BLaER1 treated with 17β-estradiol and CSF1 and Interleukin-3, amounts not matched to agents 10 nM and 100 nM (cell line): ENCODE measurements at regions not wholly inside any gene's neighbourhood (a gene's known extent, or its start where the extent isn't known, plus 50 kb on each side); places are given as distances from the start of the nearest gene placed in this dataset.
"Not testable (repeated sequence)": the region's sequence is repeated elsewhere in the genome, so short reads cannot be mapped to it uniquely, and the experiment has no call there.

ENCODE experiments used
- H3K27ac ChIP-seq, 11 experiments: shearing (Covaris generic); formaldehyde crosslinking; 2 replicates each; pipeline ENCODE4 v1.8.1; 2022
- H3K27me3 ChIP-seq, 11 experiments: shearing (Covaris generic); formaldehyde crosslinking; 2 replicates each; pipeline ENCODE4 v1.8.1; 2022
- H3K36me3 ChIP-seq, 11 experiments: shearing (Covaris generic); formaldehyde crosslinking; 2 replicates each; pipeline ENCODE4 v1.8.1; 2022
- H3K4me1 ChIP-seq, 10 experiments: shearing (Covaris generic); formaldehyde crosslinking; 2 replicates each; pipeline ENCODE4 v1.8.1; 2022
- H3K4me2 ChIP-seq, 11 experiments: shearing (Covaris generic); formaldehyde crosslinking; 2 replicates each; pipeline ENCODE4 v1.8.1; 2022
- H3K4me3 ChIP-seq, 10 experiments: shearing (Covaris generic); formaldehyde crosslinking; 2 replicates each; pipeline ENCODE4 v1.8.1; 2022
- H3K9ac ChIP-seq, 11 experiments: shearing (Covaris generic); formaldehyde crosslinking; 2 replicates each; pipeline ENCODE4 v1.8.1; 2022
- H3K9me3 ChIP-seq, 11 experiments: shearing (Covaris generic); formaldehyde crosslinking; replicated peaks in 1 of 11; 2 replicates each; pipeline ENCODE4 v1.8.1; 2022
- H4K20me1 ChIP-seq, 11 experiments: shearing (Covaris generic); formaldehyde crosslinking; 2 replicates each; pipeline ENCODE4 v1.8.1; 2022
- Cebpa-rat ChIP-seq, 11 experiments: shearing (Covaris generic); IDR thresholded peaks; 2 replicates each; pipeline ENCODE4 v1.8.1; 2022

DNA sequence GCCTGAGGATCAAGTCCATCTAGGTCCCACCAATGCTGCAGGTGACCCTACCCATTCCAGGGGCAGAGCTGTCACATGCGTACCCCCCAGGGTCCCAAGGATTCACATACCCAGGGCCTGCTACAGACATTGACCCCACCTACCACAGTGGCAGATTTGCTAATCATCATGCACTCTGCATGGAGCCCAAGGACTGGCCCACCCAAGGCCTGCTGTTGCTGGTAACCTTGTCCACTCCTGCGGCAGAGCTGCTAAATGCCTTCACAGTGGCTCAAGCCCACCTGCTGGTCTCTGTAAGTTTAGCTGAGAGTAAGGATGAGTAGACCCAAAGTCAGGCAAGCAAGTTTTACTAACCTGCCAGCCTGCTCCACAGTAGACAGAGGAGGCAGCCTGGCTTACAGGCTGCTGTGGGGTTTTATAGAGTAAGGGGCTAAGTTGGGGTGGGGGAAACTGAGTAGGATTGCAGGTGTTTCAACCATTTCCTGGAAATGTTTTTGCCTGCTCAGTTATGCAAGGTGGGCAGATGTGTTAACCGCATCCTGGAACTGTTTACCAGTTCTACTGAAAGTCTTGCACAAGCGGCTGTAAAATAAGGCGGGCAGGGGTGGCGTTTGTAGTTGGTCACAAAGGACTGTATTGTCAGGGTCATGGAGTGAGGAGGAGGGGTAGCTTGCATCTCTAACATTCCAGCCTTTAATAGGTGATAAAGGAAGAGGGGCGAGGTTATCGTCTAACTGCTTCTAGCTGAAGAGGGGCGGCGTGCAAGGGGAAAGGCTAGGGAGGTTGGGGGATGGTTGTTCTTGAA is 2163.5 kb upstream of the WWC1 start:
- no peak overlapping the region for H3K4me2 ChIP-seq
- H3K9me3 ChIP-seq: peaks cover 3 to 28% (median 10%) of the 10 kb centered on the region in 11 experiments; a peak in 9 of 22 replicates
- no peak overlapping the region for H3K4me3 ChIP-seq
- H3K36me3 ChIP-seq: no peaks in the 10 kb centered on the region
- H3K27ac ChIP-seq: no peak overlapping the region
- no peak overlapping the region for H3K9ac ChIP-seq
- H3K27me3 ChIP-seq: no peaks in the 10 kb centered on the region
- TF ChIP-seq Cebpa-rat (IDR thresholded peaks at IDR 0.05): no peak
- no peaks in the 10 kb centered on the region for H4K20me1 ChIP-seq
- H3K4me1 ChIP-seq: no peaks in the 10 kb centered on the region

DNA sequence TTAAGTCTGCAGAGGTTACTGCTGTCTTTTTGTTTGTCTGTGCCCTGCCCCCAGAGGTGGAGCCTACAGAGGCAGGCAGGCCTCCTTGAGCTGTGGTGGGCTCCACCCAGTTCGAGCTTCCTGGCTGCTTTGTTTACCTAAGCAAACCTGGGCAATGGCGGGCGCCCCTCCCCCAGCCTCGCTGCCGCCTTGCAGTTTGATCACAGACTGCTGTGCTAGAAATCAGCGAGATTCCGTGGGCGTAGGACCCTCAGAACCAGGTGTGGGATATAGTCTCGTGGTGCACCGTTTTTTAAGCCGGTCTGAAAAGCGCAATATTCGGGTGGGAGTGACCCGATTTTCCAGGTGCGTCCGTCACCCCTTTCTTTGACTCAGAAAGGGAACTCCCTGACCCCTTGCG is 2146.3 kb upstream of the WWC1 start:
- H3K9ac ChIP-seq, H3K36me3 ChIP-seq, H3K4me3 ChIP-seq, H3K9me3 ChIP-seq, H3K4me2 ChIP-seq, H3K4me1 ChIP-seq, H4K20me1 ChIP-seq, H3K27me3 ChIP-seq, H3K27ac ChIP-seq: not testable (repeated sequence)

- TF ChIP-seq Cebpa-rat (IDR thresholded peaks at IDR 0.05): no peak
- Histone ChIP-seq H3K27ac (no peak overlapping the region), H3K9me3 (no peaks in the 10 kb centered on the region)
Measured at GRCh38 chr5:166163996-166164610, 2127.3 kb upstream of the WWC1 start.

GRCh38 chr5:166165596-166165995 is 2125.8 kb upstream of the WWC1 start:
- TF ChIP-seq Cebpa-rat (IDR thresholded peaks at IDR 0.05): no peak
- Histone ChIP-seq H3K9ac (no peak overlapping the region), H3K36me3 (no peaks in the 10 kb centered on the region), H3K27ac (no peak overlapping the region), H3K27me3 (no peaks in the 10 kb centered on the region), H3K4me2 (no peak overlapping the region), H3K4me1 (no peaks in the 10 kb centered on the region), H4K20me1 (no peaks in the 10 kb centered on the region), H3K4me3 (no peak overlapping the region), H3K9me3 (no peaks in the 10 kb centered on the region)

More at GRCh38 chr5:166163996-166164610, 2127.3 kb upstream of the WWC1 start:
- Histone ChIP-seq H3K4me1 (no peaks in the 10 kb centered on the region), H4K20me1 (no peaks in the 10 kb centered on the region), H3K36me3 (no peaks in the 10 kb centered on the region), H3K4me3 (no peak overlapping the region), H3K4me2 (no peak overlapping the region), H3K27me3 (no peaks in the 10 kb centered on the region), H3K9ac (no peak overlapping the region)

DNA sequence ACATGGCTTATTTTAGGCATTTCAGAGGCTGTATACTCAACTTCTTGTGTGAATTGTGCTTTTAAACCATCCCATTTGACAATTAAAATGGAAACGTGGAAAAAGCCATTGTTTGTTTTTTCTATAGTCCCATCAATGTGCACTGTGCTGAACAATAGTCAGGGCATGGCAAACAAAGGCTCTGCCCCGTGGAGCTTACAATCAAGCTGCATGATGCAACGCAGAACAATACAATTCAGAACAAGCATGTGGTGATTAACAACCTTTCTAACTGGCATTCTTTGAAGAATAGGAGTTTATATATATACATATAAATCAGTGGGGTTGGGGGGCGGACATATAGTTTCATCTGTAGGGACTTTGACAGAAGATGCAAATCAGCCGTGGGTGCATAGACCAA is 2125.4 kb upstream of the WWC1 start:
- Histone ChIP-seq H3K27me3 (no peaks in the 10 kb centered on the region), H3K9me3 (no peaks in the 10 kb centered on the region), H4K20me1 (no peaks in the 10 kb centered on the region), H3K9ac (no peak overlapping the region), H3K36me3 (no peaks in the 10 kb centered on the region), H3K27ac (no peak overlapping the region), H3K4me2 (no peak overlapping the region), H3K4me1 (no peaks in the 10 kb centered on the region), H3K4me3 (no peak overlapping the region)
- TF ChIP-seq Cebpa-rat (IDR thresholded peaks at IDR 0.05): no peak

DNA sequence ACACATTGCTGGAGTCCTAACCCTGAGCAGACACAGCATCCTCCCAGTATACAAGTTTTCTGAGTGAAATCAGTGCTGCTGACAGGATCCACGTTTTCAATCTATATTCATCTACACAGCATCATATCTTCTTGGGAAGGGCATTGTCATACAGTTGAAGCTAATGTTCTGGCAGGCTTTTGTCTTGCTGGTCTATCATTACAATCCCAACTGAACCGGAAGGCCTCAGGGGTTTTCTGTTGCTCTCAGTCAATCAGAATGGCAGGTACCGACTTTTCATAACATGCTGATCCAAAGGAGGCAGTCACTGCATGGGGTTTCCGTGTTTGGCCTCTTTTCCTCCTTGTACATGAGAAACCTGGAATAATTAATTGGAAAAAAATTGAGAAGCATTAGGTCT is 2118.8 kb upstream of the WWC1 start:
- no peaks in the 10 kb centered on the region for H3K36me3 ChIP-seq
- H3K9ac ChIP-seq: no peak overlapping the region
- H3K4me2 ChIP-seq: no peak overlapping the region
- no peaks in the 10 kb centered on the region for H3K27me3 ChIP-seq
- H3K4me1 ChIP-seq: no peaks in the 10 kb centered on the region
- no peak overlapping the region for H3K4me3 ChIP-seq
- no peaks in the 10 kb centered on the region for H3K9me3 ChIP-seq
- no peaks in the 10 kb centered on the region for H4K20me1 ChIP-seq
- H3K27ac ChIP-seq: no peak overlapping the region
- no peak for TF ChIP-seq Cebpa-rat (IDR thresholded peaks at IDR 0.05)

GRCh38 chr5:166178411-166179080 is 2112.9 kb upstream of the WWC1 start:
- H3K36me3 ChIP-seq: no peaks in the 10 kb centered on the region
- H3K4me1 ChIP-seq: no peaks in the 10 kb centered on the region
- H4K20me1 ChIP-seq: no peaks in the 10 kb centered on the region
- H3K27ac ChIP-seq: no peak overlapping the region
- no peak overlapping the region for H3K4me3 ChIP-seq
- no peak overlapping the region for H3K9ac ChIP-seq
- no peak for TF ChIP-seq Cebpa-rat (IDR thresholded peaks at IDR 0.05)
- no peaks in the 10 kb centered on the region for H3K9me3 ChIP-seq
- no peak overlapping the region for H3K4me2 ChIP-seq
- H3K27me3 ChIP-seq: no peaks in the 10 kb centered on the region

GRCh38 chr5:166185185-166185584 is 2106.3 kb upstream of the WWC1 start:
- Histone ChIP-seq H3K27ac (no peak overlapping the region), H3K4me2 (no peak overlapping the region), H4K20me1 (no peaks in the 10 kb centered on the region), H3K9ac (no peak overlapping the region), H3K4me3 (no peak overlapping the region), H3K4me1 (no peaks in the 10 kb centered on the region), H3K36me3 (no peaks in the 10 kb centered on the region), H3K27me3 (no peaks in the 10 kb centered on the region), H3K9me3 (no peaks in the 10 kb centered on the region)
- no peak for TF ChIP-seq Cebpa-rat (IDR thresholded peaks at IDR 0.05)

DNA sequence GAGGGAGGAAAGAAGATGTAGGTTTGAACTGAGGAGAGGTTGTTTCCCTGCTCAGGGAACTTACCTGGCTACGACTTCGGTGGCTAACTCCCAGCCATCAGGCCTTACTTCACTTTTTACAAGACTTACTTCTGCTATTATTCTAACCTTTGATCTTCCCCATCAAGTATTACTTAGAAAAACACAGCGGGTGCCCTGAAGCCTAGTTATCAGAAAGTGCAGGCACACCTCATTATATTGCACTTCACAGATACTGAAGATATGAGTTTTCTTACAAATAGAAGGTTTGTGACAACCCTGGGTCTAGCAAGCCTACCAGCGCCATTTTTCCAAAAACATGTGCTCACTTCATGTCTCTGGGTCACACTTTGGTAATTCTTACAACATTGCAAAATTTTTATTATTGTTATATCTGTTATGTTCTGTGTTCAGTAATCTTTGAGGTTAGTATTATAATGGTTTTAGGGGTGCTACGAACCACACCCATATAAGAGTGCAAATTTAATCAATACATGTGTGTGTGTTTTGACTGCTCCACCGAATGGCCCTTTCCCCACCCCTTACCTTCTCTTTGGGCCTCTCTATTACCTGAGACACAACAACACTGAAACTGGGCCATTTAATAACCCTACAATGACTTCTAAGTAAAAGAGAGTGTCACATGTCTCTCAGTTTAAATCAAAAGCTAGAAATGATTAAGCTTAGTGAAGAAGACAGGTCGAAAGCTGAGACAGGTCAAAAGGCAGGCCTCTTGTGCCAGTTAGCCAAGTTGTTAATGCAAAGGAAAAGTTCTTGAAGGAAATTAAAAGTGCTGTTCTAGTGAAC is 2102.7 kb upstream of the WWC1 start:
- Histone ChIP-seq H4K20me1 (no peaks in the 10 kb centered on the region), H3K27me3 (no peaks in the 10 kb centered on the region)
- no peak for TF ChIP-seq Cebpa-rat (IDR thresholded peaks at IDR 0.05)

More for the DNA sequence above, 2102.7 kb upstream of the WWC1 start:
- H3K9me3 ChIP-seq: no peaks in the 10 kb centered on the region
- no peak overlapping the region for H3K27ac ChIP-seq
- no peaks in the 10 kb centered on the region for H3K36me3 ChIP-seq
- no peaks in the 10 kb centered on the region for H3K4me1 ChIP-seq
- no peak overlapping the region for H3K9ac ChIP-seq
- no peak overlapping the region for H3K4me2 ChIP-seq
- H3K4me3 ChIP-seq: no peak overlapping the region
